ENCODE measurements at regions not wholly inside any gene's neighbourhood (a gene's known extent, or its start where the extent isn't known, plus 50 kb on each side); places are given as distances from the start of the nearest gene placed in this dataset.

DNA sequence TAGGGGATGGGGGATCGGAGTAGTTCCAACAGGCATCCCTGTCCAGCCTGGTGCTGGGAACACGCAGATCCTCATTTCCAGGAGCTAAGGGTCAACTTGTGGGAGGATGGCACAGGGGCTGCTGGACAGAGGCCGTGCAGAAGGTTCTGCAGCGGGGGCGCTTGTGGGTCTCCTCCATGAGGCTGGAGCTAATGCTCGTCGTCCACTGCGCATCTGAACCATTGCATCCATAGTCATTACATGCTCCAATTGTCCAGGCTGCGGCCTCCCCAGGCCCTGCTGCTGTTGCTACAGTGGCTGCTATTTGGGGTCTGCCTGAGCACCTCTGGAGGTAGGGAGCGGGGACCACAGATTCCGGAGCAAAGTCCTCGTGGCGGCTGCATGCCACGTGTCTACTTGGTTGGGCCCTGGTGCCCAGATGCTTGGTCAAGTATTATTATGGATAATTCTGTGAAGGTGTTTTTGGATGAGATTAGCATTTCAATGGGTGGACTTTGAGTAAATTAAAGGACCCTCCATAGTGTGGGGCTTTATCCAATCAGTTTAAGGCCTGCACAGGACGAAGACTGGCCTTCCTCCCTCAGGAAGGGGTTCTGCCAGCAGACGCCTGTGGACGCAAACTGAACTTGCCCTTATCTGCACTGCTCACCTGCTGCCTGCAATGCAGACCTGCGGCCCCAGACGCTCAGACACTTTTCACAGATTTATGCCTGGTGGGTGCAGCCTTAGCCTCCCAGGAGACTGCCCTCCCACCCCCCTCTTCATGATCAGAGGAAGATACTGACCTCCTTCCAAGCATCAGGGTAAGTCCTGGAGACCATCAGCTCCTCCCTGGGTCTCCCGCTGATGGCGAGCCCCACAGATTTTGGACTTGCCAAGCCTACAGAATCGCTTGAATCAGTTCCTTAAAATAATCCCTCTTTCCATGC, 127.5 kb upstream of the IRX4 start:
- DNase-seq (ENCODE audit: low read depth): no peak

DNA sequence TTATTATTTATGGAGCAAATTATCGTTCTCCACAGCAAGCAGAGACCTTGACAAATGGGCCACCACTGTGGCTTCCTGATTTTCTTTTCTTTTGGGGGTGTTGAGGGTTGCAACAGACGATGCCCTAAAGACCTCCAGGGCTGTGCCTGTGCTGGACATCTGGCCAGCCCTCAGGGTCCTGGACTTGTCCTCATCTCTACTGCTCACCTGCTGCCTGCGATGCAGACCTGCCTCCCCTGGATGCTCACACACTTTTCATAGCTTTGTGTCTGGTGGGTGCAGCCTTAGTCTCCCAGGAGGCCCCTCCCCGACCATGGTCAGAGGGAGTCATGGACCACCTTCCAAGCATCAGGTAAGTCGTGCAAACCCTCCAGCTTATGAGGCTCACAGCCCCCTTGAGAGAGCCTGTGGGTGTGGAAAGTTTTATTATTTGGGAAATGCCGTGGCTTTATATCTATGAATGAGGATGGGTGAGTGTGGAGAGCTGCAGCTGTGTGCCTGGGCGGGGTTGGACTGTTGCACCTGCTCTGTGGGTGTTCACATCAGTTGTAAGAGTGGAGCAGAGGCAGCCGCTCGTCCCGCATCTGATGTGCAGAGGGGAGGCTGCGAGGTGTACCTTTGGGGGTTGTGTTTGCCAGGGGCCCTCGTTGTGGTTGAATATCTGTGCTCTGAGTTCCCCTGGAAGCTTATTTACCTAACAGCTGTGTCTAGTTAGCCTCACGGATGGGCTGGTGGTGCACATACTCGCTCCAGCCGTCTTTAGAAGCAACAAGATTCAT, 126.3 kb upstream of the IRX4 start:
- no peak for DNase-seq (ENCODE audit: low read depth)

DNA sequence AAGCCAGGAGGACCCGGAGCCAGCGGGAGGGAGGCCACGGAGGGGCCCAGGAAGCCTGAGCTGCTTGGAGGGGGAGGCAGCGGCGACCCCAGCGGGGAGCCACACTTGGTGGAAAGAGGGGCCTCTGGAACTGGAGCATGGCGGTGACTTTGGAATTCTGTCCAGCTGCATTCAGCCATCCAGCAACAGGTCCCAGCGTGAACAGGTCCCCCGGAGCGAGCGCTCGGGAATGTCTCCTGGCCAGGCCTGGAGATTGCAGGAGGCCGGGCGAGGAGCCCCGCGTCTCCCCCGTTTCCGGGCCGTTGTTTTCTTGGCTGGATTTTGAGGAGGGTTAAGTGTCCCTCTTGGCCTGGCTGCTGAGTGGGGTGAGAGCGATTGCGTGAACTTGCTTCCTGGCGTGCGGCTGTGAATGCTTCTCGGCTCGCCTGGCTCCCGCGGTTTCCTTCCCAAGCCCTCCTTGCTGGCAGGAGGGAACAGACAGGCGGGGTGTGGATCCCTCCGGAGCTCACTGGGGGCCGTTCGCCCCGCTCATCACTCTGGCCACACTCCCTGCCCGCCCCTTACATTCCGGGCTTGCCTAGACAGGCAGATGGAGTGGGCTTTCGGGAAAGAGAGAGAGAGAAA, 125.3 kb upstream of the IRX4 start:
- no peak for DNase-seq (ENCODE audit: low read depth)

DNA sequence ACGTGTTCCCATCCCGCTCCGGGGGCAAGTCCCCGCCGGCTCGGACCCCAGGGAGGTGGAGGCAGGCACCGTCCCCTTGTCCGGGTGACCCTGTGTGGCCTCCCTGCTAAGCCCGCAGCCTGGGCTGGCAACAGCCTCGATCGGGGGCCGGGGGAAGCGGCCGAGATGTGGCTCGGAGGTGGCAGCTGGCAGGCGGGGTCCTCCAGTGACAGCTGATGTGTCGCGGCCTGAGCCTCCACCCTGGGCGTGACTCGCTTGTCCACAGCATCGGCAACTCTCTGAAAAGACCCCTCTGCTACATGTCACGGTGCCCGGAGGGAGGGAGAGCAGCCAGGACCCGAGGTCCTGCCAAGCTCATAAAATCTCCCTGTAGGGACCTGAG, 124.8 kb upstream of the IRX4 start:
- no peak for DNase-seq (ENCODE audit: low read depth)

DNA sequence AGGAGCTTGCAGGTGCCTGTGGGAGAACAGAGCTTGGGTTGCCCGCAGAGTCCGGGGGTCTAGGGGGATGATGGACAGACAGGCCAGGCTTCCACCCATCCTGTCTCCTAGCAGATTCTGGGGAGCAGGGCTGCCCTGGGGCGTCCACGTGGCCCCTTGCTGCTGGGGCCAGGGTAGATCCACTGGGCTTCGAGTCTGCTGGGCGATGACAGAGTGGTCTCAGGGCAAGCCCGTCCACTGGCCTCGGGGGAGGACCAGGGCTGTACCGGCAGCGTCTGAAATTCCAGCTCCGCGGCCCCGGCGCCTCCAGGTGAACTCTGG, 124.2 kb upstream of the IRX4 start:
- no peak for DNase-seq (ENCODE audit: low read depth)

DNA sequence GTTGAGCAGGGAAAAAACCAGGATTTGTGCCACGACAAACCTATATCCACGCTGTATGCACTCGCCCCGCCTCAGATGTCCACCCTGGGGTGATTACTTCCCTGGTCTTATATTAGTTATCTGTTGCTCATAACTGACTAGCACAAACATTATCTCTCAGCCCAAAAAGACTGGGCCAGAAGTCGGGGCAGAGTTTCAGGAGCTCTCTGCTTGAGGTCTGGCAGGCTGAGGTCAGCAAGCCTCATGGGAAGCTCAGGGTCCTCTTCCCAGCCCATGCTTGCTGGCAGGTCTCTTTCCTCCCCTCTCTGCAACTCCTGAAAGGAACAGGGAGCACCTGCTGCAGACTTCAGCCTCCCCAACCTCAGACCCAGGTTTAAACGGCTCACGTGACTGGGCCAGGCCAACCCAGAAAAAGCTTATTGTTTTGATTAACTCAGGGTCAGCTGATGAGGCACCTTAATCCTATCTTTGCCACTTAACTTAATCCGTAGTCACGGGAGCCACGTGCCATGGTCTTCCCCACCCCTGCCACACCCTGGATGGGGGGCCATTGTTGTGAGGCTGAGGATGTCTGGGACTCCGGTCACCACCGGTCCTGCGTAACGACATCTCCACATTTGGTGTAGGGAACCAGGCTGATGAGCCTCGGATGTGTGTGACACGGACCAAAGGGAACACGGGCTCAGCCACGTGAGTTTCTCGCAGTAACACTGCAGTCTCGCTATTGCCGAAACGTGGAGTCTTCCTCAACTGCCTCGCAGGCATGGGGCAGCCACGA, 123.7 kb upstream of the IRX4 start:
- DNase-seq (ENCODE audit: low read depth): no peak

DNA sequence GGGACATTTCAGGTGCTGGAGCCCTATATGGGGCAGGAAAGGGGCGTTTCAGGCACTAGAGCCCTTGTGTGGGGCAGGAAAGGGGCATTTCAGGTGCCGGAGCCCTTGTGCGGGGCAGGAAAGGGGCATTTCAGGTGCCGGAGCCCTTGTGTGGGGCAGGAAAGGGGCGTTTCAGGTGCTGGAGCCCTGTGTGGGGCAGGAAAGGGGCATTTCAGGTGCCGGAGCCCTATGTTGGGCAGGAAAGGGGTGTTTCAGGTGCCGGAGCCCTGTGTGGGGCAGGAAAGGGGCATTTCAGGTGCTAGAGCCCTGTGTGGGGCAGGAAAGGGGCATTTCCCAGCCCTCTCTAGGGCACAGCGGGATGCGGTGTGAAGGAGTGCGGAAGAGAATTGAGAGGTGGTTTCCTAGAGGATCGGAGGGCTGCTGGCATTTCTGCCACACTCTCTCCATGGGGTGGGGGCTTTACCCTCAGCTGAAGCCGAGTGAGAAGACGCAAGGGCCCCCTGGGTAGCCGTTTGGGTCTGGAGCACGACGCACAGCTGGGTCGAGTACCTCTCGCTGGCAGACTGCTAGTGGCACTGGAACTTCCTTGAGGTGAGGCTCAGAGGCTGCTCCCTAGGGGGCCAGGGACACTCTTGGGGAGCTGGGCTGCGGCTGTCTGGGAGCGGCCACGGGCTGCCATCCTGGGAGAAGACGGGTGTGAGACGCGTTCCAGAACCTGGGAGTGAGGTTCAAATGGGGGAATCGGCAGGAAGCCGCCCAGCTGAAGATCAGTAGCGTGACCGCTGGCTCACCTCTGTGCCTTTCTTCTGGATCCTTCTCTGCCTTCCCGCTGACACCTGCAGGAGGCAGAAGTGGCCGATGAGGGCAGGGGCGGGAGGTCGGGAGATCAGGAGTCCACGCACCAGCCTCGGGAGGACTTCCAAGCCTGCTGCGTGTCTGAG, 122.6 kb upstream of the IRX4 start:
- DNase-seq (ENCODE audit: low read depth): no peak

GRCh38 chr5:2003690-2004365, 121.1 kb upstream of the IRX4 start:
- DNase-seq (ENCODE audit: low read depth): no peak

DNA sequence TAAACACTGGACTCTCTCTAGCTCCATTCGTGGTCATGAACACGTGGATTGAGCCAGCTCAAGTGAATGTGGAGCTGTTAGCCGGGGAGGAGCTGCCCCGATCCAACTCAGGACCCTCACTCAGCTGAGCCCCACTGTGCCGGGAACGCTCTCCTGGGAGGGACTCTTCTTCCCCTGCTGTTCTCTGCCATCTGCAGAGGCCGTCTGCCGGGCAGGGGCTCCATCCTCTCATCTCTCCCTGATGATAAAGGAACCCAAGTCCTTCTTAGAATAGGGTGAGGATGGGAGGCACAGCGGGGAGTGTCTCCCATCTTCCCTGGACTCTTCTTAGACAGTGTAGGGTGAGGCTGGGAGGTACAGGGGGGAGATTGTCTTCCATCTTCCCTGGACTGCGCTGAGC, 120.5 kb upstream of the IRX4 start:
- DNase-seq (ENCODE audit: low read depth): no peak

DNA sequence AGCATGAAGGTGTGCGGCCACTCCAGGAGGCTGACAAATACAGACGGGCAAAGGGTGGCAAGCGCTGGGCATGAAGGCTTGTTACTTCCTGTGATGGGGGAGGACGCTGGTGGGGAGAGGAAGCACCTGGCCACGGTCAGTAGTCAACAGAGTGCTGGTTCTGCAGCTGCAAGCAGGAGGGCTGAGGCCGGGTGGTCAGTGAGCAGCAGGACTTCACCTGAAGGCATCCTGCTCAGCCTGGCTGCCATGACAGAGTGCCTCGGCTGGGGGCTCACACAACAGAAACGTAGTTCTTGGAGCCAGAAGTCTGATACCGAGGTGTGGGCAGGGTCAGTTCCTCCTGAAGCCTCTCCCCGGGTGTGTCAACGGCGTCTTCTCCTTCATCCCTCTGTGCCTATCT, 118.6 kb upstream of the IRX4 start:
- no peak for DNase-seq (ENCODE audit: low read depth)

GRCh38 chr5:2000591-2000990, 117.9 kb upstream of the IRX4 start:
- DNase-seq (ENCODE audit: low read depth): no peak

- DNase-seq (ENCODE audit: low read depth): no peak
Measured at GRCh38 chr5:1999794-2000193, 117.1 kb upstream of the IRX4 start.

- no peak for DNase-seq (ENCODE audit: low read depth)
Measured at GRCh38 chr5:1998716-1999317, 116.1 kb upstream of the IRX4 start.

- no peak for DNase-seq (ENCODE audit: low read depth)
Measured at GRCh38 chr5:1998348-1998669, 115.6 kb upstream of the IRX4 start.

GRCh38 chr5:1997640-1998347, 115.1 kb upstream of the IRX4 start:
- DNase-seq (ENCODE audit: low read depth): no peak

- no peak for DNase-seq (ENCODE audit: low read depth)
Measured at GRCh38 chr5:1995491-1995890, 112.8 kb upstream of the IRX4 start.

DNA sequence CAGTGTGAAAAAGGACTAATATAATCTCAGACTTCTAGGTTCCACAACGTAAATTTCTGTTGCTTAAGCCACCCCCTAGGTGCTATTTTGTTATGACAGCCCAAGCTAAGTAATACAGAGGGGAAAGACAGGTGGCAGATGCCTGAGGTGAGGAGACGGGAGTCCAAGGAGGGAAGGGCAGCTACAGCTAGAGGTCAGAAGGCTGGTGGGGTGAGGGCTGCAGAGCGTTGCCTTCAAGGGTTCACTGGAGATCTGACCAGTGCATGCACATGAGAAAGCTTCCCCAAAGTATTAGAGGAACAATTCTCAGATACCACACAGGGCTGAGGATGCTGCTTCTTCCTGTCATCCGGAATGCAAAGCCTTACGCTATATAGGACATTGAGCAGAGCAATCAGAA, 104.7 kb upstream of the IRX4 start:
- DNase-seq (ENCODE audit: low read depth): no peak

DNA sequence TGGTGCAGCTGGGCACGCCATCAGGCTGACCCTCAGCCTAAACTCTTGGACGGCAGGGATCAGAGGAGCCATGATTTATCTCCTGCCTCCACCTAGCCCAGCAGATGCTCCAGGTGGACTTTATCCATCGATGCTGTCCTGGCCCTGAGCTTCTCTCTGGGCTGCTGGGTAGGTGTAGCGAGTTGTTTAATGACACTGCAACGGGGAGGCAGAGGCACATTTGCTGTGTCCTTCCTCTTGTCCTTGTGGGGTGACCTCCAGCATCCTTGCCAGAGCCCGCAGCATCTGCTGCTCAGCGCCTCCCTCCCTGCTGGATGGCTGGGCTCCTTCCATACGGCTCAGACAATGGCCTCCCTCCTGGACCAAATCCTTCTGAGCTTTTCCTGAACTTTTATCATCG, 103.1 kb upstream of the IRX4 start:
- DNase-seq (ENCODE audit: low read depth): no peak

GRCh38 chr5:1983919-1984695, 101.4 kb upstream of the IRX4 start:
- no peak for DNase-seq (ENCODE audit: low read depth)

Data from stimulated activated CD8-positive, alpha-beta memory T cell treated with anti-CD3 and anti-CD28 coated beads, Interleukin-15, amount 100 ng/mL, for 1 hour (primary cell).